Left lung (tissue), 4 donors: ENCODE measurements at regions not wholly inside any gene's neighbourhood (a gene's known extent, or its start where the extent isn't known, plus 50 kb on each side); places are given as distances from the start of the nearest gene placed in this dataset.

ENCODE experiments used
- ATAC-seq: fragments of 200-7000 bp; cut with Tn5 transposase; one replicate; pipeline ENCODE4 v1.9.1; 2020; ENCODE audit warnings: moderate library complexity
- DNase-seq, 4 donors: peaks; one replicate each; pipeline ENCODE4 v3.0.0-alpha.2; 2013 to 2020
- H3K27ac ChIP-seq, 2 donors: fragments of 200-600 bp; sonication (generic) in 1 of 2; one replicate each; pipeline versions ENCODE4 v1.5.0 to v1.8.0; 2020 to 2021
- H3K27me3 ChIP-seq, 2 donors: fragments of 200-600 bp; sonication (generic) in 1 of 2; one replicate each; pipeline versions ENCODE4 v1.5.0 to v1.8.0; 2020 to 2021
- H3K36me3 ChIP-seq, 2 donors: fragments of 200-600 bp; sonication (generic) in 1 of 2; one replicate each; pipeline versions ENCODE4 v1.5.0 to v1.8.0; 2020 to 2021
- H3K4me1 ChIP-seq, 2 donors: fragments of 200-600 bp; one replicate each; pipeline ENCODE4 v1.8.0; 2021
- H3K4me3 ChIP-seq, 2 donors: fragments of 200-600 bp; sonication (generic) in 1 of 2; one replicate each; pipeline versions ENCODE4 v1.5.0 to v1.8.0; 2020 to 2021; ENCODE audit warnings: mild to moderate bottlenecking in 1 of 2
- H3K9me3 ChIP-seq, 2 donors: fragments of 200-600 bp; sonication (generic) in 1 of 2; one replicate each; pipeline versions ENCODE4 v1.5.0 to v1.8.0; 2020 to 2021
- intact Hi-C, 2 donors: fragments of 100-400 bp; cut with DNase I; formaldehyde crosslinking; loops; one replicate each; pipeline versions ENCODE4 v1.11.2 to v1.14.2; 2022
- TF ChIP-seq, protein P1 (sequence below), 2 donors: fragments of 200-600 bp; sonication (generic) in 1 of 2; IDR thresholded peaks; one replicate each; pipeline versions ENCODE4 v1.5.0 to v1.8.0; 2021; ENCODE audit warnings: antibody characterized with exemption in 2 of 2
- donor health status: DM: no; HTN: yes; CAD: no.
- donor health status: DM: no; HTN: no; CAD: no.

DNA sequence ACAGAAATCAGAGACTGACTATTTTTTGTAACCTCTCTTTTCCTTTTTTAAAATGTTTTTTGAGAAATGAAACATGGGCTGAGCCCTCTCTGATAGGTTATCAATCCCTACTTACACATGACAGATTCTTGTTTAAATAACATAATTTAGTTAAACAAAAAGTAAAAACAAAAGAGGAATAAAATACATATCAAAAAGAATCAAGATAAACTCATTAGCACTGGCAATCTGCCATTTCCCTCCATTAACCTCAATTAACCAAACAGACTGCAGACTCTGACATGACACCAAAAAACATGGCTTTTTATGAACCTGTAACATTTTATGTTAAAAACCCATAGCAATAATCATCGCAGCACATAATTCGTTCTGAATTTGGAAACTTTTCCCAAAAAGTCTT, 284.4 kb upstream of the MTNR1B start:
- no peaks in the 10 kb centered on the region for H3K4me1 ChIP-seq
- no peaks in the 10 kb centered on the region for H3K36me3 ChIP-seq
- intact Hi-C loops = no loop called here
- DNase-seq = no peak
- H3K9me3 ChIP-seq = peaks cover 0 to 1% of the 10 kb centered on the region in 2 donors
- TF ChIP-seq, protein P1, sequence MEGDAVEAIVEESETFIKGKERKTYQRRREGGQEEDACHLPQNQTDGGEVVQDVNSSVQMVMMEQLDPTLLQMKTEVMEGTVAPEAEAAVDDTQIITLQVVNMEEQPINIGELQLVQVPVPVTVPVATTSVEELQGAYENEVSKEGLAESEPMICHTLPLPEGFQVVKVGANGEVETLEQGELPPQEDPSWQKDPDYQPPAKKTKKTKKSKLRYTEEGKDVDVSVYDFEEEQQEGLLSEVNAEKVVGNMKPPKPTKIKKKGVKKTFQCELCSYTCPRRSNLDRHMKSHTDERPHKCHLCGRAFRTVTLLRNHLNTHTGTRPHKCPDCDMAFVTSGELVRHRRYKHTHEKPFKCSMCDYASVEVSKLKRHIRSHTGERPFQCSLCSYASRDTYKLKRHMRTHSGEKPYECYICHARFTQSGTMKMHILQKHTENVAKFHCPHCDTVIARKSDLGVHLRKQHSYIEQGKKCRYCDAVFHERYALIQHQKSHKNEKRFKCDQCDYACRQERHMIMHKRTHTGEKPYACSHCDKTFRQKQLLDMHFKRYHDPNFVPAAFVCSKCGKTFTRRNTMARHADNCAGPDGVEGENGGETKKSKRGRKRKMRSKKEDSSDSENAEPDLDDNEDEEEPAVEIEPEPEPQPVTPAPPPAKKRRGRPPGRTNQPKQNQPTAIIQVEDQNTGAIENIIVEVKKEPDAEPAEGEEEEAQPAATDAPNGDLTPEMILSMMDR (IDR thresholded peaks at IDR 0.05) = no peak
- no peak overlapping the region for H3K4me3 ChIP-seq
- H3K27ac ChIP-seq = no peak overlapping the region
- H3K27me3 ChIP-seq = no peaks in the 10 kb centered on the region
- ATAC-seq = no peak

DNA sequence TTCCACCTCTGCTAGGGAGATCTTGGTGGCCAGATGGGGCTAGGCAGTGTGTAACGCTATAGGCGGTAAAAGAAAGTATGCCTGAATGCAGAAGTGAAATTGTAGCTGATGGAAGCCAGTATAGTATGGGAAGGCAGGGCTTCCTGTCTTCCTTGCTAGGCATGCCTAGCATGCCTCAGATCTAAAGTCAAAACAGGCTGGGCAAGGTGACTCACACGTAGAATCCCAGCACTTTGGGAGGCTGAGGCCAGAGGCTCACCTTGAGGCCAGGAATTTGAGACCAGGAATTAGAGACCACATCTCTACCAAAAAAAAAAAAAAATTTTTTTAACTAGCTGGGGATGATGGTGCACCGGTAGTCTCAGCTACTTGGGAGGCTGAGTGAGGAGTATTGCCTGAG, 281.7 kb upstream of the MTNR1B start:
- TF ChIP-seq, protein P1 (IDR thresholded peaks at IDR 0.05) = no peak
- no peaks in the 10 kb centered on the region for H3K36me3 ChIP-seq
- no peak overlapping the region for H3K4me3 ChIP-seq
- H3K4me1 ChIP-seq = no peaks in the 10 kb centered on the region
- no peaks in the 10 kb centered on the region for H3K27me3 ChIP-seq
- peaks cover 0 to 1% of the 10 kb centered on the region in 2 donors for H3K9me3 ChIP-seq
- H3K27ac ChIP-seq = no peak overlapping the region
- ATAC-seq (no peak), DNase-seq (no peak)
- intact Hi-C loops = no loop called here

DNA sequence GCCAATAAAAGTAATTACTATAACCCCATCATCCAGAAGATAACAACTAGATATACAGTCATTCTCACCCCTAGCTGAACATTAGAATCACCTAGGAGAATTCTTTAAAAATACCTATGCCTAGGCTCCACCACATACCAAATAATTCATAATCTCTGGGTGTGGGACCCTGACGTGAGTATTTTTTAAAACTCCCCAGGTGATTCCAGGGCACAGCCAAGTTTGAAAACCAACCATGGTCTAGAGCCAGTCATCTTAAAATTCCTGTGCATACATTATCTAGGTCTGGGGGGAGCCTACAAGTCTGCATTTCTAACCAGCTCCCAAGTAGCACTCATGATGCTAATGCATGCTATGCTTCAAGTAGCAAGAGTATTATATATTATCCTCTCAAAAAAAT, 281.0 kb upstream of the MTNR1B start:
- Histone ChIP-seq H3K36me3 (no peaks in the 10 kb centered on the region), H3K27ac (no peak overlapping the region), H3K27me3 (no peaks in the 10 kb centered on the region), H3K4me1 (no peaks in the 10 kb centered on the region), H3K9me3 (peaks cover 0 to under 1% of the 10 kb centered on the region in 2 donors), H3K4me3 (no peak overlapping the region)
- ATAC-seq = no peak
- TF ChIP-seq, protein P1 (IDR thresholded peaks at IDR 0.05) = no peak
- intact Hi-C loops = no loop called here
- DNase-seq = no peak

DNA sequence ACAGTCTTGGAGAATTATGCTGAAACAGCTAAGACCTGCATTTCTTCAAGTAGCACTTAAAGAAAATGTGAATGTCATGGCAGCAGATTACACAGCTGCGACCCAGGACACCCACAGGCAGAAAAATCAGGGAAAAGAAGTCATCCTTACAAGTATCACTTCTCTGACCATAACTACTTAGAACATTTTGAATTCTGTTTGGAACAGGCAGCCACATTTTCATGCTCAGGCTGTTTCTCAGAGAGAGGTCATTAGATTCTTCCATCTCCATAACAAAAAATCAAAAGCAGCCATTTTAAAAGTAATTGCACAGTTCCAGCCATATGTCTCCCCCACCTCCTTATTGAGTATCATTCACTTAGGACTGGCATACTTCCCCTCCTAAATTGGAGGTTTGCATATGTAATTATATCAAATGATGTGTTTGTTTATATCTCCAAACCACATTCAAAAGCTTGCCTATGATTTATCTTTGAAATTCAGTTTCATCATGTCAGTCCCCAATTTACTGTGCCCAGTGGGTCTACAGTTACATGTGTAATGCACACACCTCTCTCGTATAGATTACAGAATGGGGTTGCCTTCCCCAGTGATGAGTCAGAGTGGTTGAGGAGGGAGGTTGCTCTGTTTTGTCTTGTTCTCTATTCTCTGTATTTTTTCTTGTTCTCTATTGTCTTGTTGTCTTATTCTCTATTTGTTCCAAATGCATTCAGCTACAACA, 276.5 kb upstream of the MTNR1B start:
- Histone ChIP-seq H3K36me3 (no peaks in the 10 kb centered on the region), H3K27me3 (no peaks in the 10 kb centered on the region), H3K4me3 (no peak overlapping the region), H3K27ac (no peak overlapping the region), H3K9me3 (no peaks in the 10 kb centered on the region), H3K4me1 (no peaks in the 10 kb centered on the region)
- TF ChIP-seq, protein P1 (IDR thresholded peaks at IDR 0.05) = no peak
- ATAC-seq (no peak), DNase-seq (peak in 1 of 4 donors; percentile 43)
- intact Hi-C loops = no loop called here

DNA sequence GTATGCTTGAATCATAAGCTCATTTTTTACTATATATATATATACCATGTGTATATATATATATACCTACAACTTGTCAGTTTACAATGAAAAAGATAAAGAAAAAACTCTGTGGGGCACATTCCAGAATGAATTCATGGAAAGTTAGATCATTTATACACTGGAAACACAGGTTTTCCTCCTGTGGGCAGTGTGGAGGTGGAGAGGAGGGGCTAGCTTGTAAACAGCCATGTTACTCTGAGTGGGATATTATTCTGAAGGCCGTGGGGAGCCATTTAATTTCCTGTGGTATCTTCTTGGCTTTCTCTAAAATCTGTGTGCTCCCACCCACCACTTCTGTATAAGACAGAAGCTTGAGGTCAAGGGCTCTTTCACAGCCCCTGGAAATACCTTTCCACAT, 273.4 kb upstream of the MTNR1B start:
- no peak for DNase-seq
- Histone ChIP-seq H3K4me3 (no peak overlapping the region), H3K4me1 (no peaks in the 10 kb centered on the region), H3K27me3 (no peaks in the 10 kb centered on the region), H3K27ac (no peak overlapping the region), H3K9me3 (no peaks in the 10 kb centered on the region), H3K36me3 (no peaks in the 10 kb centered on the region)
- ATAC-seq = no peak
- TF ChIP-seq, protein P1 (IDR thresholded peaks at IDR 0.05) = no peak
- intact Hi-C loops = no loop called here
